NCI-H2107 treated with DMSO at 0.1 percent for 48 hours (cell line): ENCODE measurements at regions not wholly inside any gene's neighbourhood (a gene's known extent, or its start where the extent isn't known, plus 50 kb on each side); places are given as distances from the start of the nearest gene placed in this dataset.

ENCODE experiments used
- DNase-seq: peaks from one replicate; lab custom pipeline; 2025; ENCODE audit not compliant: unreplicated experiment; lab: John Stamatoyannopoulos, UW

GRCh38 chr2:898319-898718 is 52.3 kb upstream of the SNTG2 start:
- no peak for DNase-seq

GRCh38 chr2:897091-897490 is 53.6 kb upstream of the SNTG2 start:
- DNase-seq: no peak

GRCh38 chr2:893311-893710 is 57.3 kb upstream of the SNTG2 start:
- no peak for DNase-seq

GRCh38 chr2:892892-893291 is 57.8 kb upstream of the SNTG2 start:
- no peak for DNase-seq

- no peak for DNase-seq
These were observed 58.2 kb upstream of the SNTG2 start for GRCh38 chr2:892401-892800.

GRCh38 chr2:891734-892133 is 58.9 kb upstream of the SNTG2 start:
- DNase-seq: no peak

GRCh38 chr2:890791-891190 is 59.9 kb upstream of the SNTG2 start:
- DNase-seq: no peak

GRCh38 chr2:890214-890613 is 60.4 kb upstream of the SNTG2 start:
- no peak for DNase-seq

GRCh38 chr2:888906-889566 is 61.6 kb upstream of the SNTG2 start:
- DNase-seq: no peak

- no peak for DNase-seq
These were observed 62.3 kb upstream of the SNTG2 start for GRCh38 chr2:888211-888801.

- DNase-seq: no peak
These were observed 63.0 kb upstream of the SNTG2 start for GRCh38 chr2:887639-888038.

GRCh38 chr2:886072-887022 is 64.3 kb upstream of the SNTG2 start:
- no peak for DNase-seq

GRCh38 chr2:885230-886071 is 65.2 kb upstream of the SNTG2 start:
- no peak for DNase-seq

- no peak for DNase-seq
These were observed 66.6 kb upstream of the SNTG2 start for GRCh38 chr2:883803-884748.

- no peak for DNase-seq
These were observed 67.3 kb upstream of the SNTG2 start for GRCh38 chr2:883260-883802.

- no peak for DNase-seq
These were observed 69.3 kb upstream of the SNTG2 start for GRCh38 chr2:881204-881918.

- no peak for DNase-seq
These were observed 70.3 kb upstream of the SNTG2 start for GRCh38 chr2:880201-880970.

GRCh38 chr2:879540-879939 is 71.1 kb upstream of the SNTG2 start:
- DNase-seq: no peak
